ENCODE measurements at regions not wholly inside any gene's neighbourhood (a gene's known extent, or its start where the extent isn't known, plus 50 kb on each side); places are given as distances from the start of the nearest gene placed in this dataset.

DNA sequence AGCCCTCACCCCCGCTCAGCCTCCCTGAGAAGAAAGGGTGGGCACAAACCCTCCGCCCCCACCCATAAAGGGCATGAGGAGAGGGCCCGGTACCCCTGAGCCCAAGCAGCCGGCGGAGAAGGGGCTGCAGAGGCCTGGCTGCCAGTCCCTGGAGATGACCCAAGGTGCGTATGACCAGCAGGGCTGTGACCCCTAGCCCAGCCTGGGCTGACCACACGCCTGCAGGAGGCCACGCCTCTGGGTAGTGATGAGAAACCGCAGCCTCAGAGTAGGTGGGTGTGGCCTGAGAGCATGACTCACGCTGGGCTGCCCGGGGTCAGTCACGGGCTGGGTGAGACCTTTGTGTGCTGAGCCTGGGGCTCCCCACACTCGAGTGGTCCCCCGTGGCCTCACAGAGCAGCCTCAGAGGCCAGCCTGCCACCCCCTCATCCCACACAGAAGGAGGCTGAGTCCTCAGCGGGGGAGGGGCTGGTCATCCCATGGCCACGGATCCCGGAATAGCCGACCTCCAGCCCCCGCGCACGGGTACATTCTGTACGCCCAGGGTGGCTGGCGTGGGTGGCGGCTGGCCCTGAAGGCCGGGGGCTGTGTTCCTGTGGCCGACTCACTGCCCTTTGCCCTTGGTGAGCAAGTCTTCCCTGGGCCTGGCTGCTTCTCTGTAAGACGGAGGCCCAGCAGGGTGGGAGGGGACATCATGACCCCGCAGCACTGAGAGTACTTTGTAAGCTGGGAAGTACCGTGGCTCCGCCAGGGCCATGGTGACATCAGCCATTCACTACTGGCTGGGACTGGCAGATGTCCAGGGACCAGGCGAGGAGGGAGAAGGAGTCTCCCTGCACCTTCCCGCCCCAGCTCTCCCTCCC is 110.8 kb upstream of the OTOS start:
- Histone ChIP-seq H3K27me3 (ENCODE audit: insufficient read depth, low read length) (no peaks in the 10 kb centered on the region), H3K9me3 (ENCODE audit: insufficient read depth, low read depth, low read length) (no peaks in the 10 kb centered on the region), H3K4me1 (ENCODE audit: insufficient read depth, low read length) (peaks cover 20% of the 10 kb centered on the region), H3K27ac (ENCODE audit: low read depth, low read length) (peak overlapping the region; percentile 71), H3K9ac (ENCODE audit: low read length) (peak overlapping the region; percentile 82), H3K4me3 (ENCODE audit: insufficient read depth, low read depth, low read length) (peak overlapping the region; percentile 37), H3K79me2 (ENCODE audit: insufficient read depth, low read length) (no peaks in the 10 kb centered on the region), H4K20me1 (ENCODE audit: insufficient read depth, low read length) (no peaks in the 10 kb centered on the region), H3K4me2 (ENCODE audit: low read length) (peak overlapping the region; percentile 81), H3K36me3 (ENCODE audit: insufficient read depth, low read length) (no peaks in the 10 kb centered on the region), H2AFZ (ENCODE audit: low read depth, low read length) (peak overlapping the region; percentile 79)
- peaks cover 8% of the 10 kb centered on the region for H3K9me3 Mint-ChIP-seq (ENCODE audit: unreplicated experiment)
- H3K36me3 Mint-ChIP-seq (ENCODE audit: low read depth, unreplicated experiment), result peaks cover 2% of the 10 kb centered on the region
- no peak overlapping the region for H3K4me3 Mint-ChIP-seq (ENCODE audit: unreplicated experiment)
- no peak overlapping the region for H3K27ac Mint-ChIP-seq (ENCODE audit: unreplicated experiment)
- DNase-seq (ENCODE audit: low read depth) (peak; percentile 78), FAIRE-seq (peak; percentile 9)
- H3K27me3 Mint-ChIP-seq (ENCODE audit: low read depth, unreplicated experiment), result peaks cover 36% of the 10 kb centered on the region
- TF ChIP-seq CTCF (IDR thresholded peaks at IDR 0.05; ENCODE audit: insufficient read depth, low read depth, low read length), result no peak
- H3K4me1 Mint-ChIP-seq (ENCODE audit: low read depth, unreplicated experiment), result peaks cover 14% of the 10 kb centered on the region

- Mint-ChIP-seq H3K27ac (ENCODE audit: unreplicated experiment) (no peak overlapping the region), H3K36me3 (ENCODE audit: low read depth, unreplicated experiment) (peaks cover 5% of the 10 kb centered on the region), H3K27me3 (ENCODE audit: low read depth, unreplicated experiment) (peaks cover 38% of the 10 kb centered on the region), H3K4me3 (ENCODE audit: unreplicated experiment) (no peak overlapping the region), H3K9me3 (ENCODE audit: unreplicated experiment) (peaks cover 7% of the 10 kb centered on the region), H3K4me1 (ENCODE audit: low read depth, unreplicated experiment) (peaks cover 14% of the 10 kb centered on the region)
- no peaks in the 10 kb centered on the region for H3K36me3 ChIP-seq (ENCODE audit: insufficient read depth, low read length)
- H3K27me3 ChIP-seq (ENCODE audit: insufficient read depth, low read length), result no peaks in the 10 kb centered on the region
- H3K79me2 ChIP-seq (ENCODE audit: insufficient read depth, low read length), result no peaks in the 10 kb centered on the region
- FAIRE-seq (no peak), DNase-seq (ENCODE audit: low read depth) (no peak)
- peak overlapping the region; percentile 82 for H3K9ac ChIP-seq (ENCODE audit: low read length)
- H4K20me1 ChIP-seq (ENCODE audit: insufficient read depth, low read length), result no peaks in the 10 kb centered on the region
- peak overlapping the region; percentile 71 for H3K27ac ChIP-seq (ENCODE audit: low read depth, low read length)
- peaks cover 20% of the 10 kb centered on the region for H3K4me1 ChIP-seq (ENCODE audit: insufficient read depth, low read length)
- peak overlapping the region; percentile 79 for H2AFZ ChIP-seq (ENCODE audit: low read depth, low read length)
- peak overlapping the region; percentile 81 for H3K4me2 ChIP-seq (ENCODE audit: low read length)
- TF ChIP-seq EZH2 (IDR thresholded peaks at IDR 0.05; ENCODE audit: insufficient read depth, low read length) (no peak), CTCF (IDR thresholded peaks at IDR 0.05; ENCODE audit: insufficient read depth, low read depth, low read length) (no peak)
- no peaks in the 10 kb centered on the region for H3K9me3 ChIP-seq (ENCODE audit: insufficient read depth, low read depth, low read length)
- H3K4me3 ChIP-seq (ENCODE audit: insufficient read depth, low read depth, low read length), result no peak overlapping the region
Measured at GRCh38 chr2:240251848-240252190, 111.4 kb upstream of the OTOS start.

Data from astrocyte (in vitro differentiated cells and primary cell).